Left forelimb (tissue), 1 donor: ENCODE measurements at regions not wholly inside any gene's neighbourhood (a gene's known extent, or its start where the extent isn't known, plus 50 kb on each side); places are given as distances from the start of the nearest gene placed in this dataset.
"Not testable (repeated sequence)": the region's sequence is repeated elsewhere in the genome, so short reads cannot be mapped to it uniquely, and the experiment has no call there.

Experiments used
- DNase-seq: peaks from one replicate; pipeline ENCODE4 v3.0.0-alpha.2; 2018; ENCODE audit warnings: low spot score

DNA sequence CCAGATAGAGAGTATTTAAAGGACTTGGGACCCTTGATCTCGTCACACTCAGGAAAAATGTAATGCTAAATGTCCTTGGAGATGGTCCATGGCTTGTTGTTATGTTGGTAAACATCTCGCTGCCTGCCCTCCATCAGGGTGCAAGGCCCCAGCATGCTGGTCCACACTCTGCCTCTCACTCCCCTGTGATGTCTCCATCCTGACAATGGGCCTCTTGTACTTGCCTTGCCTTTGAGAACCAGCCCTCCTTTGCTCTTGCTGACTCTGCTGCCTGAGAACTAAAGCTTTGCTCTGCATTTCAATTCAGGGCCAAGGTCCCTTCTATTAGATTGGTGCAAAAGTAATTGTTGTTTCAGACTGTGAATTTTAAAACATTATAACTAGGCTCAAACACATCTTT is 131.0 kb upstream of the LMNTD1 start:
- no peak for DNase-seq

DNA sequence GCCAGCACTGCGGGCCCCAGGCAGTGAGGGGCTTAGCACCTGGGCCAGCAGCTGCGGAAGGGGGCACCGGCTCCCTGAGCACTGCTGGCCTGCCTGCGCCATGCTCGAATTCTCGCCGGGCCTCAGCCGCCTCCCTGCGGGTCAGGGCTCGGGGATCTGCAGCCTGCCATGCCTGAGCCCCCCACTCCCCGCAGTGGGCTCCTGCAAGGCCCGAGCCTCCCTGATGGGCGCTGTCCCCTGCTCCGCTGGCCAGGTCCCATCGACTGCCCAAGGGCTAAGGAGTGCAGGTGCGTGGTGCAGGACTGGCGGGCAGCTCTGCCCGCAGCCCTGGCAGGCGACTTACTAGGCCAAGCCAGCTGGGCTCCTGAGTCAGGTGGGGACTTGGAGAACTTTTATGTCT is 133.3 kb upstream of the LMNTD1 start:
- DNase-seq, result no peak

DNA sequence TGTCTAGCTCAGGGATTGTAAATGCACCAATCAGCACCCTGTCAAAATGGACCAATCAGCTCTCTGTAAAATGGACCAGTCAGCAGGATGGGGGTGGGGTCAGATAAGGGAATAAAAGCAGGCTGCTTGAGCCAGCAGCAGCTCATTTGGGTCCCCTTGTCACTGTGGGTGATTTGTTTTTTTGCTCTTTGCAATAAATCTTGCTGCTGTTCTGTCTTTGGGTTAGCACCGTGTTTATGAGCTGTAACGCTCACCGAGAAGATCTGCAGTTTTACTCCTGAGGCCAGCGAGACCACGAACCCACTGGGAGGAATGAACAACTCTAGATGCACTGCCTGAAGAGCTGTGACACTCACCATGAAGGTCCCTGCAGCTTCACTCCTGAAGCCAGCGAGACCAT is 134.1 kb upstream of the LMNTD1 start:
- no peak for DNase-seq

DNA sequence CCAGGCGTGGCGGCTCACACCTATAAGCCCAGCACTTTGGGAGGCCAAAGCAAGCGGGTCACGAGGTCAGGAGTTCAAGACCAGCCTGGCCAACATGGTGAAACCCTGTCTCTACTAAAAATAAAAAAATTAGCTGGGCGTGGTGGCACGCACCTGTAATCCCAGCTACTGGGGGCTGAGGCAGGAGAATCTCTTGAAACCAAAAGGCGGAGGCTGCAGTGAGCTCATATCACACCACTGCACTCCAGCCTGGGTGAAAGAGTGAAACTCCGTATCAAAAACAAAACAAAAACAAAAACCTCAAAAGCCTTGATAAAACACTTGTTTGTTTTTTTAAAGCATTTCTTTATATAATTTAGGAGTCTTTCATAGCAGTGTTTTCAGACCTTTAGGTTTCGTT is 135.8 kb upstream of the LMNTD1 start:
- not testable (repeated sequence) for DNase-seq

DNA sequence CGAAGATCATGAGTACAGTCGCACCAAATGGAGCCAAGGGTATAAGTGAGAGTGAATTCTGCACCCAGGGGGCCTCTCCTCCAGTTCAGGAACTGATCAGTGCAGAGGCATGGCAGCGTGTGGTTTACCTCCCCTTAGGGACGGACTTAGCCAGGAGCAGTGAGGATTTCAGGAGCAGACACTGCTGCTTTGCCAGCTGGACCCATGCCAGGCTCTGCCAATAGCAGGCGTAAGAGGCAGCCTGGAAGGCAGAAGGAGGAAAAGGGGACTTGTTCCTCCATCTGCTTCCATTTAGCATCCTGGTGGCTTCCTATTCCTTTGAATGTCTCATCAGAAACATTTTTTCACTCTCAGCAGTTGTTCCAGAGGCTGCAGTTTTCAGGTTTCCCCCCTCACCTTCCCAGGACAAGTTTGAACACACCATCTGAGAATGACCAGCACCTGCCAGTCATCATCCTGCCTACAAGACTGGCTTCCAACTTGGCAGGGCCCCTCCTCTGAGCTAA is 137.0 kb upstream of the LMNTD1 start:
- DNase-seq, result no peak

DNA sequence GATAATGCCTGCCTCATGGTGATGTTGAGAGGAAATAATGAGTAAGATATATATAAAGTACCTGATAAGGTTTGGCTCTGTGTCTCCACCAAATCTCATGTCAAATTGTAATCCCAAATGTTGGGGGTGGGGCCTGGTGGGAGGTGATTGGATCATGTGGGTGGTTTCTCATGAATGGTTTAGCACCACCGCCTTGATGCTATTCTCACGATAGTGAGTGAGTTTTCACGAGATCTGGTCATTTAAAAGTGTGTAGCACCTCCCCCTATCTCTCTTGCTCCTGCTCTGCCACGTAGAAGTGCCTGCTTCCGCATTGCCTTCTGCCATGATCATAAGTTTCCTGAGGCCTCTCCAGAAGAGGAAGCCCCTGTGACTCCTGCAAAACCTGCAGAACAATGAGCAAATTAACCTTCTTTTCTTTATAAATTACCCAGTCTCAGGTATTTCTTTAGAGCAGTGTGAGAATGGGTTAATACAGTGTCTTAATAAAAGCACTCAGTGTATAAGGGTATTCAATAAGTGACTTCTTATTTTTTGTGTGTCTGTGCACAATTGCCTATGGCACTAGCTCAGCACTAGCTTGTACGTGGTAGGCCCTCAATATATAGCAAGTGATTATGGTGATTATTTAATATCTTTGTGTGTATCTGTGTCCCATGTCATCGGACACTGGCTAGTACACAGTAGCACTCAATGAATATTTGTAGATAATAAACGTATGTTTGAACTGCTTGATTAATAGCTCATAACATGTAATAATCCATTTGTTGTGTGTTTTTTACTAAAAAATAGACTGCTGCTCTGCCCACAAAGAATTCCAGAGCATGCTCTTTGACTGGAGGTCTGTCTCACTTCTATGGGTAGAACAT is 138.1 kb upstream of the LMNTD1 start:
- no peak for DNase-seq

DNA sequence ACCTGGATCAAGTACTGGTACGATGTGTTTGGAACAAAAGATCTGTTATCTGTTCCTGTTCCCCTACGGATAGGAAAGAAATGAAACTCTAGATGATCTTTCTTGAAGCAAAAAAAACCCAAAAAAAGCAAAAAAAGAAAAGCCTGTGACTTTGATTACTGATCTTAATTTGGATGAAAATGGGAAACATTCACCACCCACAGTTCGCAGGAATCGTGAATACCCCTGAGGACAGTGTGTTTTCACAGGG is 138.7 kb upstream of the LMNTD1 start:
- no peak for DNase-seq

DNA sequence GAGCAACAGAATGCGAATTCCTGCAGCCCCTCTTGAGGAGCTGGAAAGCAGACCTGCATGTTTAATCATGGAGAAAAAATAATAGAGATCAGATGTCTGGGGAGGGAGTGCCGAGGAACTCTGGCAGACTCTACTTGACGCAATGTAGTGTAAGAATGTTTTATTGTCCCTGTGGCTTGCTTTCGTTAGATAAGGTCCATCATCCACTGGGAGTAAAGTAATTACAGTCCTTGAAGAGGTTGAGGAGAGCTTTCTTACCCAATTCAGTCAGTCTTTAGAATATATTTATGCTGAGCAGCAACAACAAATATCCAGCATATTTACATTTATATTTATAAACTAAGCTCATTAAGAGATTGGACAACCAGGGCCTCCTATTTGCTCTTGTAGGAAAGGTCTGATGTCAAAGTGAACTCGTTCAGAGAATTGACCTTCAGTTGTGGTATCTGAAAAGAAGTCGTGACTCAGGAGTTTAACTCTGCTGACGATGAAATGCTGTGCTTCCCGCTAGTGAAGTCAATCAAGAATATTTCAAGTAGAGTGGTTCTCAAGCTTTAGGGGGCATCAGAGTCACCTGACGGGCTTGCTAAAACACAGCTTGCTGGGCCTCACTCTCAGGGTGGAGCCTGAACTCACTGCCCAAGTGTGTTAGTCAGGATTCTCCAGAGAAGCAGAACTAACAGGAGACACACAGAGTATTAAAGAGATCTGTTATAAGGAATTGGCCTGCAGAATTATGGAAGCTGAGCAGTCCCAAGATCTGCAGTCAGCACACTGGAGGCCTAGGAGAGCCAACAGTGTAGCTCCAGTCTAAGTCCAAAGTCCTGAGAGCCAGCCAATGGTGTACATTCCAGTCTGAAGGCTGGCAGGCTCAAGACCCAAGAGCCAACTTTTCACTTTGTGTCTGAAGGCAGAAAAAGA is 139.3 kb upstream of the LMNTD1 start:
- no peak for DNase-seq

DNA sequence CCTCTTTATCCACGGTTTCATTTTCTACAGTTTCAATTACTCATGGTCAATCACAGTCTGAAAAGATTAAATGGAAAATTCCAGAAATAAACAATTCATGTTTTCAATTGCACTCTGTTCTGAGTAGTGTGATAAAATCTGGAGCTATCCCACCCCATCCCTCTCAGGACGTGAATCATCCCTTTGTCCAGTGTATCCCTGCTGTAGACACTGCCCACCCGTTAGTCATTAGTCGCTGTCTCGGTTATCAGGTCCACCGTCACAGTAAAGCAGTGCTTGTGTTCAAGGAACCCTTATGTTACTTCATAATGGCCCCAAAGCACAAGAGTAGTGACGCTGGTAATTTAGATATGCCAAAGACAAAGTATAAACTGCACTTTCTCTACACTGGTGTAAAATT is 141.0 kb upstream of the LMNTD1 start:
- no peak for DNase-seq

DNA sequence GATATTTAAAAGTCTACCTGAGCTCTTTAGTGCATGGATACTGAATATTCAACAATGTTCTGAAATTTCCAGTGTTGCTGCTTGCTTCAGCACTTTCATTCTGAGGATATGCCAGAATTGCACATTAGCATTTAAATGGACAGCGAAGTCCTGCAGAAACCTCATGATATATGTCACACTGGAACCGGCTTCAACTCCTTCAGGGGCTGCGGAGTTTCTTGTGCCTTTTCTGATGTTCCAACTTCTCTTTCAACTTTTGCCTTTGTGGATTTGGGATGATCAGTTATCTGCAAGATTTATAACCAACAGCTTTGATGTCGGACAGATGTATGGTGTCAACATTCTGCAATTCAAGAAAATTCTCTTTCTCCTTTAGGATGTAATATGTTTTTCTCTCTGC is 142.5 kb upstream of the LMNTD1 start:
- no peak for DNase-seq

DNA sequence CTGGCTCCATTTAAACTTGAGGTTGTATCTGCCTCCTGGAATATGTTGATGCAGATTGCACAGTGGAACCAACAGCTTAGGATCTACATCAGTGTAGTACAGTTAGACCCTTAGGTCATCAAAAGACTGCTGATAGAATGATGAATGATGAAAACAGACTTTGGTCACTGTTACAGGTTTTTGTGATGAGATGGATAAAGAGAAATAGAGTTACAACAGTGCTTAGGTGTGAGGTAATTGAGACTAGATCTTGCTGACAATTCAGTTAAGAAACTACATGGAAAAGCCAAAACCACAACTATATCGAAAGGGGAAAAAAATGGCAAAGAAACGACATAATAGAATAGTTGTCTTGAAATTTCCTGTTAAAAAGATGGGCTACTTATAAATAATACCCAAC is 145.7 kb upstream of the LMNTD1 start:
- no peak for DNase-seq

DNA sequence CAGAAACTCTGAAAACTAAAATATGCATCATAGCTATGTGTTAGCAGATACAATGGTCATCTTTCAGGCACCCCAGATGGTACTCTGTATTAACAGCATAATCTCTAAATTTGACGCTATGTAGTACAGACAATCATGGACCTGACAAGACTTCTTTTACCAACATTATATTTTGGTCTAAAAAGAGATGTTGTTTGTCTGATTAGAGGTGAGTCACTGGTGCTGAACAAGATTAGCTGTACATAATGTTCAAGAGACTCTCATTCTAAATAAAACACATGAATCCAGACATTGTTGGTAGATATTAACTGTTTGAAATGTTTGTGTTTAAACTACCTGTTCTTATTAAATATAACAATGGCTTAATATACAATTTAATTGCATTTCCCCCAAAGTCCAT is 146.4 kb upstream of the LMNTD1 start:
- no peak for DNase-seq

DNA sequence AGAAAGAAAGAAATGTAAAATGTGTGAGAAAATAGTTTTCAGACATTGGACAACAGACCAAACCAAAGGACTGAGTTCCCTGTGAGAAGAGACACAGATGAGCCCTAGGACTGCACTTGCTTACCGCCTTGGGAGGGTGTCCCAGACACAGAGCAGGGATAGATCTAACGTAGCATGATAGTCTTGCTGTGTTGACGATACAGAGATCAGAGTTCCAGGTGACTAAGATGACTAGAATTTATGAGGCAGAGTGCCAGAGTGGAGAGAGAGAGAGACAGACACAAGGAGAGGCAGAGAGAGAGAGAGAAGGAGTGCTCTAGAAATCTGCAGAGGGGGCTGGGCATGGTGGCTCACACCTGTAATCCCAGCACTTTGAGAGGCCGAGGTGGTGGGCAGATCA is 148.2 kb upstream of the LMNTD1 start:
- no peak for DNase-seq

DNA sequence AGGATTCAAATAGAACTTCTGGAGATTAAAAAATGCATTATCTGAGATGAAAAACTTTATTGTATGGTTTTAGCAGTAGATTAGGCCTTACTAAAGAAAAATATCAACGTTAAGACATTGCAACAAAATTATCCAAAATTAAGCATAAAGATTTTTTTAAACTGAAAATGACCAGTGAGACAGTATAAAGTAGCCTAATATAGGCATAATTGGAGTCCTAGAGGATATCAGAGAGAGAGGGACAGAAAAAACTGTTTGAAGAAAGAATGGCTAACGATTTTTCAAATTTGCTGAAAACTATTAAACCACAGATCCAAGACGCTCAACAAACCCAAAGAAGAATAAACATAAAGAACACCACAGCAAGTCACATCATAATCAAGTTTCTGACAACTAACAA is 149.5 kb upstream of the LMNTD1 start:
- no peak for DNase-seq

DNA sequence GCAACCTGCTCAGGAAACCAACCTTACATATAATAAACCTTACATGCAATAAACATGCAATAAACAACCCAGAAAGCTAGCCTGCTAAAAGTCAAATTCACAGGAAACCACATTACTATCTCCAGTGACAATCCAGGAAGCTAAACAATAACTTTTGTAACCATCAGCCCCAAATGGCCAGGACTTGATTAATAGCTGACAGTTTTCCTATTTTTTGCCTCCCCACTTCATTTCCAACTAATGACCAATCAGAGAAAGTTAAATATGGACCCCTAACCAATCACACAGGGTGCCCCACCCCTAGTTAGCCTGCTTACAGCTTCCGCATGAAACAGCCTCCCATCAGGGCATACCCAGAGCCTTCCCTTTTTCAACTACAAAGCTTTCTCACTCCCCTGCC is 152.2 kb upstream of the LMNTD1 start:
- DNase-seq, result no peak

DNA sequence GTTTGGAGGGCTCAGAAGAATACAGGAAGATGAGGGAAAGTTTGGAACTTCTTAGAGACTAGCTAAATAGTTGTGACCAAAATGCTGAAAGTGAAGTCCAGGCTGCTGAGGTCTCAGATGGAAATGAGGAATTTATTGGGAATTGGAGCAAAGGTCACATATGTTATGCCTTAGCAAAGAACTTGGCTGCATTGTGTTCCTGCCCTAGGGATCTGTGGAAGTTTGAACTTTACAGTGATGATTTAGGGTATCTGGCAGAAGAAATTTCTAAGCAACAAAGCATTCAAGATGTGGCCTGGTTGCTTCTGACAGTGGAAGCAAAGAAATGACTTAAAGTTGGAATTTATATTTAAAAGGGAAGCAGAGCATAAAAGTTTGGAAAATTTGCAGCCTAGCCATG is 153.6 kb upstream of the LMNTD1 start:
- not testable (repeated sequence) for DNase-seq

DNA sequence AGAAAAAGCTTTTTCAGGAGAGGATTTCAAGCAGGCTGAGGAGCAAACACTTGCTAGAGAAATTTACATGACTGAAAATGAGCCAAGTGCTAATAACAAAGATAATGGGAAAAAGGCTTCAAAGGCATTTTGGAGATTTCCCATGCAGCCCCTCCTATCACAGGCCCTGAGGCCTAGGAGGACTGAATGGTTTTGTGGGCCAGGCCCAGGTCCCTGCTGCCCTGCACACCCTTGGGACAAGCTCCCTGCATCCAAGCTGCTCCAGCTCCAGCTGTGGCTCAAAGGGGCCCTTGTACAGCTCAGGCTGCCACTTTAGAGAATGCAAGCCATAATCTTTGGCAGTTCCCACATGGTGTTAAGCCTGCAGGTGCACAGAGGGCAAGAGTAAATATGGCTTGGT is 154.0 kb upstream of the LMNTD1 start:
- DNase-seq, result no peak

DNA sequence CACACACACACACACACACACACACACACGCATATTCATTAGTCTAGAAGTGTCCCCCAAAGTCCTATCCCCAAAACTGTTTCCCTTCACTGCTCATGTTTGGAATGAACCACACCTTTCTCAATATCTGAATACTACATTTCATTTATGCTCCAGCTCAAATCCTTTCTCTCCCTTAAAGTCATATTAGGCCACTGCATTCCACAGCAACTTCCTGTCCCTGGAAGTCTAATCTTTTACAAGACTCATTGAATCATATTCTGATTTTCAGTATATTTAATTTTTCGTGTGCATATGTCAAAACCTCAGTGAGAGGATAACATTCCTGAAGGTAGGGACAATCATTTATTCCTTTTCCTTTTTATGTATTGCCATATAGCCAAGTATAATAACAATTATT is 155.6 kb upstream of the LMNTD1 start:
- DNase-seq, result no peak

DNA sequence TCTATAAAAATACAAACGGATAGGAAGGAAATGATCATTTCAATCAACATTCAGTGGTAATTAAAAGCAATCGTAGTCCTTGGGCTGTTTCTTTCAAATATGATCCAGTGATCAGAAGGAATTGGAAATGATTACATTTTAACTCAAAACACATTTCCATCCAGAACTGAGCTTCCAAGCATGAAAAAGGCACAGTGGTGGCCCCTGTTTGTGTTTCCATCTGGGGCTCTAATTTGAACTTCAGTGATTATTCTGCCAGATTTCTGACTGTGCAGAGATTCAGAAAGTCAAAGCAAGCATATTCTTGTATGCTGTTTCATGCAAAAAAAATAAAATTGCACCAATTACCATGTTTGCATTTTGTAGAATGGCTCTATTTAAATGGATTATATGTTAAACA is 157.0 kb upstream of the LMNTD1 start:
- DNase-seq, result no peak

DNA sequence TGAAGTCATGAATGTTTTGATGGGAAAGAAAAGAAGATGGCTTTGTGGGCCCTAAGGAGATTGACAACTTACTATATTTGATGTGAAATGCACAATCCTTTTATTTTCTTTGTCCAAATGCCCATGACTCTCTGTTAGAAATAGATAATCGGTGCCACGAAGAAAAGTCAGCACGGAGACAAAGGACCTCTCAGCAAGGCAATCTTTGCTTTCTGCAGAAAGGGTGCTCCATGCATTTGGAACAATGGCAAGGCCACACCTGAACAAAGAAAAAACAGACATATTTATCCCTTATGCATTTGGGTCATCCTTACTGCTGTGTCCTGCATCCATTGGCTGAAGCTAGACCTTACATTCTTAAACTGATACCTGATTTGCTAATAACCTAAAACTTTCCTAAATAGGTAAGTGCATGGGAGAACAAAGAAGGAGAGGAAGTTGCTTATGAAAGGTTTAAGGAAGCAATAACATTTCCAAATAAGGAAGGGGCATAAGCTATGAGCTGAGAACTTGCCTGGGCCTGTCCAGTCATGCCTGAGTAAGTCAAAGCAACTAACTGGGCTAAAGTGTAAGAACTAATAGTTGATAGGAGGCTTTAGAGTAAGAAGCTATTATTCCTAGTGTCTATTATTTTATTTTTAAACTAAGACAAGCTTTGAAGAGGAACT is 158.0 kb upstream of the LMNTD1 start:
- not testable (repeated sequence) for DNase-seq

DNA sequence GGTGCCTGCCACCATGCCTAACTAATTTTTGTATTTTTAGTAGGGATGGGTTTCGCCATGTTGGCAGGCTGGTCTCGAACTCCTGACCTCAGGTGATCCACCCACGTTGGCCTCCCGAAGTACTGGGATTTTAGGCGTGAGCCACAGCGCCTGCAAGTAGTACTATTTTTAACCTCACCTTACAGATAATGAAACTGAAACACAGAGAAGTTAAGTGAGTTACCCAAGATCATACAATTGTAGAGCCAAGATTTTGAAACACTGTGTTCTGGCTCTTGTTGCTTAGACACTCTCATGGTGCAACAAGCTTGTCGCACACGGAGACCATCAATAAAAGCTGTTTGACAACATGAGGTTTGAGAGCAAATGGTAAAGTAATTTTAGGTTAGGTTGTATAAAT is 159.1 kb upstream of the LMNTD1 start:
- DNase-seq, result no peak

DNA sequence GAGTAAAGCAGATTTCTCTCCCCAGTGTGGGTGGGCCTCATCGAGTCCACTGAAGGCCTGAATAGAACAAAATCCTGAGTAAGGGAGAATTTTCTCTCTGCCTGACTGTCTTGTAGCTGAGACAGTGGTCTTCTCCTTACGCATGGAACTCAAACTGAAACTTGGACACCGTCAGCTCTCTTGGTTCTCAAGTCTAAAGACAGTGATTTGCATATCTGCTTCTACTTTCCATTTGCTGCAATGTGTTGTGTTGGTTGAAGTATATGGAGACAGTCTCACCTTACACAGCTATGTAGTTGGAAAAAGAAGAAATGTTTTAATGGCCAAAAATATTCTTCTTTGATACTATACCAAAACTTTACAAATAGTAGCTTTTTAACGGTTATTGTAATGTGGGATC is 160.2 kb upstream of the LMNTD1 start:
- DNase-seq, result no peak
